Endothelial cell of umbilical vein (primary cell): ENCODE measurements at regions not wholly inside any gene's neighbourhood (a gene's known extent, or its start where the extent isn't known, plus 50 kb on each side); places are given as distances from the start of the nearest gene placed in this dataset.

Experiments used
- BruUV-seq: library from RNA; stranded (reverse); fragments of 400-500 nt; replicated peaks from 2 replicates; lab custom pipeline; 2021; lab: Mats Ljungman, UMichigan
- CTCF ChIA-PET: fragments of 300-600, 350-600 bp; sonication (Branson Sonifier 250); formaldehyde crosslinking; loops from one replicate; lab custom pipeline; 2021; ENCODE audit warnings: antibody characterized with exemption, inconsistent platforms; lab: Charles Lee
- POLR2A ChIA-PET: fragments of 300-600, 350-600 bp; sonication (Branson Sonifier 250); formaldehyde crosslinking; loops from one replicate; lab custom pipeline; 2021; ENCODE audit warnings: antibody characterized with exemption, inconsistent platforms; lab: Charles Lee
- DNase-seq: peaks from one replicate; pipeline ENCODE4 v3.0.0-alpha.2; 2011; ENCODE audit warnings: low read depth, low spot score
- FAIRE-seq: peaks from 2 replicates; lab custom pipeline; 2011; peaks lifted over from hg19 to GRCh38; lab: Jason Lieb, UNC
- H2AFZ ChIP-seq: 2 replicates; pipeline ENCODE4 v1.6.0; 2012; ENCODE audit warnings: low read depth, low read length, control low read depth, inconsistent platforms
- H3K27ac ChIP-seq: 2 replicates; pipeline ENCODE4 v1.5.1; 2011; ENCODE audit warnings: low read depth, mild to moderate bottlenecking, control low read depth, low read length, moderate library complexity; ENCODE audit not compliant: insufficient read depth
- H3K27me3 ChIP-seq, 2 experiments: 2 replicates each; pipeline versions ENCODE4 v1.6.0 to v1.6.1; 2011; ENCODE audit warnings: low read length in 2 of 2, mixed read lengths in 1 of 2; ENCODE audit not compliant: control insufficient read depth in 2 of 2, insufficient read depth in 2 of 2
- H3K36me3 ChIP-seq, 2 experiments: 2 replicates in 1 of 2; 3 replicates in 1 of 2; pipeline ENCODE4 v1.5.1; 2011; ENCODE audit warnings: low read length in 2 of 2, mild to moderate bottlenecking in 1 of 2, moderate library complexity in 1 of 2; ENCODE audit not compliant: control insufficient read depth in 2 of 2, insufficient read depth in 2 of 2; ENCODE audit errors: extremely low read depth in 1 of 2
- H3K4me1 ChIP-seq: 3 replicates; pipeline ENCODE4 v1.5.1; 2011; ENCODE audit warnings: mild to moderate bottlenecking, low read length; ENCODE audit not compliant: control insufficient read depth, insufficient read depth; ENCODE audit errors: extremely low read depth
- H3K4me2 ChIP-seq: 2 replicates; pipeline ENCODE4 v1.6.1; 2011; ENCODE audit warnings: low read length, control low read depth, mixed read lengths; ENCODE audit not compliant: insufficient read depth
- H3K4me3 ChIP-seq, 3 experiments: fragments of 200-600 bp in 1 of 3; sonication (generic), shearing (Covaris generic) in 1 of 3; replicated peaks in 1 of 3; 2 replicates each; pipeline ENCODE4 v1.5.1; 2011 to 2016; ENCODE audit warnings: control low read depth in 3 of 3, low read length in 3 of 3, mild to moderate bottlenecking in 2 of 3, inconsistent platforms in 1 of 3, low read depth in 1 of 3, moderate library complexity in 1 of 3; ENCODE audit not compliant: insufficient read depth in 1 of 3
- H3K79me2 ChIP-seq: 2 replicates; pipeline ENCODE4 v1.6.0; 2012; ENCODE audit warnings: low read length, inconsistent platforms; ENCODE audit not compliant: control insufficient read depth, insufficient read depth
- H3K9ac ChIP-seq: replicated peaks from 2 replicates; pipeline ENCODE3; 2011; ENCODE audit warnings: low read length, control low read depth; ENCODE audit not compliant: insufficient read depth; ENCODE audit errors: extremely low read depth
- H3K9me1 ChIP-seq: replicated peaks from 3 replicates; pipeline ENCODE4 v1.6.0; 2011; ENCODE audit warnings: mild to moderate bottlenecking, low read length; ENCODE audit not compliant: control insufficient read depth, insufficient read depth; ENCODE audit errors: extremely low read depth
- H3K9me3 ChIP-seq: replicated peaks from 2 replicates; pipeline ENCODE4 v1.5.1; 2012; ENCODE audit warnings: low read length, inconsistent platforms; ENCODE audit not compliant: control insufficient read depth, insufficient read depth
- H4K20me1 ChIP-seq: replicated peaks from 2 replicates; pipeline ENCODE3; 2011; ENCODE audit warnings: mild to moderate bottlenecking, low read length; ENCODE audit not compliant: control insufficient read depth, insufficient read depth; ENCODE audit errors: extremely low read depth
- EZH2 ChIP-seq: IDR thresholded peaks from 2 replicates; pipeline ENCODE4 v1.6.1; 2012; ENCODE audit warnings: borderline replicate concordance, low read depth, mild to moderate bottlenecking, moderate library complexity, low read length, inconsistent platforms; ENCODE audit not compliant: severe bottlenecking
- FOS ChIP-seq: IDR thresholded peaks from 2 replicates; pipeline ENCODE4 v1.6.1; 2011; ENCODE audit warnings: mild to moderate bottlenecking, low read length, moderate library complexity, borderline replicate concordance; ENCODE audit not compliant: insufficient read depth
- GATA2 ChIP-seq: IDR thresholded peaks from 2 replicates; pipeline ENCODE4 v1.7.0; 2011; ENCODE audit warnings: low read depth, mild to moderate bottlenecking, moderate library complexity, mixed read lengths, low read length; ENCODE audit not compliant: insufficient read length, insufficient read depth
- JUN ChIP-seq: IDR thresholded peaks from 2 replicates; pipeline ENCODE4 v1.6.1; 2011; ENCODE audit warnings: borderline replicate concordance, low read depth; ENCODE audit not compliant: insufficient read length, insufficient read depth
- MYC ChIP-seq: IDR thresholded peaks from one replicate; pipeline ENCODE4 v1.6.1; 2011; ENCODE audit warnings: mild to moderate bottlenecking, low read depth, low read length
- POLR2A ChIP-seq: IDR thresholded peaks from 2 replicates; pipeline ENCODE4 v1.6.1; 2012; ENCODE audit warnings: low read depth, mild to moderate bottlenecking, control low read depth, low read length
- POLR2AphosphoS5 ChIP-seq: IDR thresholded peaks from 2 replicates; pipeline ENCODE4 v1.6.1; 2012; ENCODE audit warnings: low read depth, mild to moderate bottlenecking, control low read depth, low read length, moderate library complexity; ENCODE audit not compliant: insufficient read depth
- dilution Hi-C: fragments of 300-500 bp; cut with MboI; formaldehyde crosslinking; loops from one replicate; pipeline ENCODE4 v1.15.0; 2019; ENCODE audit warnings: low sequenced_read_pairs; ENCODE audit not compliant: extremely low pct_ligation_motif_present
- intact Hi-C: fragments of 100-400 bp; cut with micrococcal nuclease; formaldehyde crosslinking; loops from one replicate; pipeline ENCODE4 v1.10.0; 2022
- TF ChIP-seq, protein P1 (sequence below): IDR thresholded peaks from 2 replicates; pipeline ENCODE4 v1.6.1; 2011; ENCODE audit not compliant: insufficient read depth, insufficient read length
- TF ChIP-seq, protein P2 (sequence below), 2 donors: IDR thresholded peaks; 1 replicate in 1 of 2; 2 replicates in 1 of 2; pipeline ENCODE4 v1.5.1; 2011; ENCODE audit warnings: low read length in 2 of 2, mild to moderate bottlenecking in 2 of 2, moderate library complexity in 2 of 2, control low read depth in 1 of 2, inconsistent platforms in 1 of 2, low read depth in 1 of 2; ENCODE audit not compliant: insufficient read depth in 1 of 2; ENCODE audit errors: extremely low read depth in 1 of 2

DNA sequence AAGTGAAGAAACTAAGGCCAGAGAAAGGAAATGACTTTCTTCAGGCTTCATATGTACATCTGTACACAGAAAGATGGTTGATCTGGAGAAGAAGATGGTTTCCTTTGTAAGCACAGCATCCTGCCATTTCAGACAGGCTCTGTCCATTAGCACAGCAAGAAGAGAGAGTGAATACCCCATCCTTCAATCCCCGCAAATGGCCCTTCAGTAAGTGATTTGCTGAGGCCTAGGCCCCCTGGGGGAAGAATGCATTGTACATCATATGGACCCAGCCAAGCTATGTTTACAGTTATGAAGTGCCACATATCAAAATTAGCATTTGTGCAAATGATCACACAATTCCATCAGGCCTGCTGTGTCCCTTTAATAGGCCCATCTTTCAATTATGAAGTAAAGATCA lies 657.4 kb downstream of the BRINP1 start:
- H3K4me3 ChIP-seq: no peak overlapping the region
- H3K4me2 ChIP-seq: no peak overlapping the region
- DNase-seq: no peak
- BruUV-seq: no TSS peak
- CTCF ChIA-PET: no interaction called here
- H3K9me1 ChIP-seq: no peaks in the 10 kb centered on the region
- intact Hi-C loops (no loop called here), dilution Hi-C loops (no loop called here)
- H3K27me3 ChIP-seq: no peaks in the 10 kb centered on the region
- no peaks in the 10 kb centered on the region for H3K4me1 ChIP-seq
- H4K20me1 ChIP-seq: no peaks in the 10 kb centered on the region
- no peak overlapping the region for H2AFZ ChIP-seq
- H3K36me3 ChIP-seq: no peaks in the 10 kb centered on the region
- H3K9ac ChIP-seq: no peak overlapping the region
- H3K79me2 ChIP-seq: no peaks in the 10 kb centered on the region
- no peak for TF ChIP-seq MYC
- TF ChIP-seq JUN: no peak
- TF ChIP-seq, protein P1, sequence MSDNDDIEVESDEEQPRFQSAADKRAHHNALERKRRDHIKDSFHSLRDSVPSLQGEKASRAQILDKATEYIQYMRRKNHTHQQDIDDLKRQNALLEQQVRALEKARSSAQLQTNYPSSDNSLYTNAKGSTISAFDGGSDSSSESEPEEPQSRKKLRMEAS: no peak
- TF ChIP-seq FOS: no peak
- TF ChIP-seq, protein P2, sequence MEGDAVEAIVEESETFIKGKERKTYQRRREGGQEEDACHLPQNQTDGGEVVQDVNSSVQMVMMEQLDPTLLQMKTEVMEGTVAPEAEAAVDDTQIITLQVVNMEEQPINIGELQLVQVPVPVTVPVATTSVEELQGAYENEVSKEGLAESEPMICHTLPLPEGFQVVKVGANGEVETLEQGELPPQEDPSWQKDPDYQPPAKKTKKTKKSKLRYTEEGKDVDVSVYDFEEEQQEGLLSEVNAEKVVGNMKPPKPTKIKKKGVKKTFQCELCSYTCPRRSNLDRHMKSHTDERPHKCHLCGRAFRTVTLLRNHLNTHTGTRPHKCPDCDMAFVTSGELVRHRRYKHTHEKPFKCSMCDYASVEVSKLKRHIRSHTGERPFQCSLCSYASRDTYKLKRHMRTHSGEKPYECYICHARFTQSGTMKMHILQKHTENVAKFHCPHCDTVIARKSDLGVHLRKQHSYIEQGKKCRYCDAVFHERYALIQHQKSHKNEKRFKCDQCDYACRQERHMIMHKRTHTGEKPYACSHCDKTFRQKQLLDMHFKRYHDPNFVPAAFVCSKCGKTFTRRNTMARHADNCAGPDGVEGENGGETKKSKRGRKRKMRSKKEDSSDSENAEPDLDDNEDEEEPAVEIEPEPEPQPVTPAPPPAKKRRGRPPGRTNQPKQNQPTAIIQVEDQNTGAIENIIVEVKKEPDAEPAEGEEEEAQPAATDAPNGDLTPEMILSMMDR (IDR thresholded peaks at IDR 0.05; ENCODE audit: extremely low read depth in 1 of 2, insufficient read depth in 1 of 2, low read depth in 1 of 2, low read length in 2 of 2): no peak
- no peak for TF ChIP-seq POLR2AphosphoS5
- TF ChIP-seq POLR2A: no peak
- TF ChIP-seq GATA2: no peak
- TF ChIP-seq EZH2: no peak
- no peaks in the 10 kb centered on the region for H3K9me3 ChIP-seq
- no peak overlapping the region for H3K27ac ChIP-seq
- FAIRE-seq: no peak
- POLR2A ChIA-PET: no interaction called here
